ENCODE measurements at regions not wholly inside any gene's neighbourhood (a gene's known extent, or its start where the extent isn't known, plus 50 kb on each side); places are given as distances from the start of the nearest gene placed in this dataset.

DNA sequence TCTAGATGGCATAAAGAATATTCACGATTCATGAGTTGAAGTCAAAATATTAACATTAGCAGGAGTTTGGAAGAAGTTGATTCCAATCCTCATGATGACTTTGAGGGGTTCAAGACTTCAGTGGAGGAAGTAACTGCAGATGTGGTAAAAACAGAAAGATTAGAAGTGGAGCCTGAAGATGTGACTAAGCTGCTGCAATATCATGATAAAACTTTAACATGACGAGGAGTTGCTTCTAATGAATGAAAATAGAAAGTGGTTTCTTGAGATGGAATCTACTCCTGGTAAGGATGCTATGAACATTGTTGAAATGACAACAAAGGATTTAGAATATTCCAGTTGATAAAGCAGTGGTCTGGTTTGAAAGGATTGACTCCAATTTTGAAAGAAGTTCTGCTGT, 70.1 kb upstream of the TMLHE start:
- no peak for DNase-seq (ENCODE audit: low spot score)

DNA sequence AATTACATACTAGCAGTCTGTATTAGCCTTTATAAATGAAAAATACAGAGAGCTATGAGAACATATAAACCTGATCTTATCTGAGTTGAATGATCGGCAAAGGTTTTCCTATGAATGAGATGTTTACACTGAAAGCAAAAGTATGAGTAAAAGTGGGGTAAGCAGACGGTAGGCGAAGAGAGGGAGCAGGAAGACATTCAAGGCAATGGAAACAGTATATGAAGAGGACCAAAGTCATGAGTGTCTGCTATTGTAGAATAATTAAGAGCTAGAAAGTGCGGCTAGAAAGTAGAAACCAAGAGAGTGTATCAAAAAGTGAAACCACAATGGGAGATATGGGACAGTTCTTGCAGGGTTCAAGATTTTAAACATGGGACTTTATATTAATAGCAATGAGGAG, 67.0 kb upstream of the TMLHE start:
- no peak for DNase-seq (ENCODE audit: low spot score)

DNA sequence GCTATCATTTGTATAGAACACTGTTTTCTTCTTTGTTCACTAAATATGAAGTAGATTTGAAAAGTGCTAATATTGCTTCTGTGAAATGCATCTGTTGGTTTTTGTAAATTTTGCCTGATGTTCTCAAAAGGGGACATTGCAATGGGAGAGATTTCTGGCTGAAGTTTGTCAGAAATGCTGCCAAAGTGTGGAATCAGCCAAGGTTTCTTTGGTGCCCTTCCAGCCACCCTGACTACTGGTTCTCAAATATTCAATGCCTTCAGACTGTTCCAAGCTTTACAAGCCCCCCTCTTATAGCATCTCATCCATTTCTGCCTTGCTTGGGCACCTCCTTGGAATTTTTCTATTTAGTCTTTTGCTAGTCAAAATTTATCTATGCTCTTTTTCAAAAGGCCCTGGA, 60.6 kb upstream of the TMLHE start:
- DNase-seq (ENCODE audit: low spot score): no peak

DNA sequence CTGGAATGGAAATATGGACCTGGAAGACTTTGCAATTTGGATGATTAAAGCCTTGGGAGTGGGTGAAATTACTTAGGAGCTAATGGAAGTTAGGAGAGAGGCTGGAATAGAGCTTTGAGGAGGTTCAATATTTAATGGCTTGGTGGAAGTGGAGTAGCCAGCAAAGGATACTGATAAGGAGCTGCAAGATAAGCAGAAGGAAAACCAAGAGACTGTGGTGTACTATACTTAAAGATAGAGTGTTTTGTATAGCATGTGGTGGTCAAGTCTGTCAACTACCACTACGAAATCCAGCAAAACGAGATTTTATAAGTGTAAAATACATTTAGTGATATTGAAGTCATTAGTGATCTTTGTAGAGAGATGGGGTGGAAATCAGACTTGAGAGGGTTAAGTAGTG, 54.0 kb upstream of the TMLHE start:
- no peak for DNase-seq (ENCODE audit: low spot score)
